ENCODE measurements at regions not wholly inside any gene's neighbourhood (a gene's known extent, or its start where the extent isn't known, plus 50 kb on each side); places are given as distances from the start of the nearest gene placed in this dataset.

GRCh38 chr4:125434136-125434535 lies 119.4 kb downstream of the FAT4 start:
- 83 to 87% methylated on average over 3 of the region's 3 CpGs for WGBS, 2 donors
- peaks cover 0 to 29% (median 10%) of the 10 kb centered on the region in 4 donors for H3K36me3 ChIP-seq (ENCODE audit: control insufficient read depth in 4 of 4, insufficient read depth in 4 of 4, low read length in 4 of 4)
- H3K9me3 ChIP-seq (ENCODE audit: control insufficient read depth in 4 of 4, insufficient read depth in 3 of 4, low read length in 3 of 4) = no peaks in the 10 kb centered on the region
- no peak overlapping the region for H3K27ac ChIP-seq (ENCODE audit: low read depth in 1 of 2, low read length in 1 of 2)
- peak in 2 of 3 donors; percentile 40 to 41 for DNase-seq
- no peak for TF ChIP-seq CTCF (IDR thresholded peaks at IDR 0.05; ENCODE audit: control extremely low read depth, extremely low read depth)
- ATAC-seq (ENCODE audit: insufficient read depth, low FRiP score) = no peak
- no peak overlapping the region for H3K9ac ChIP-seq (ENCODE audit: insufficient read depth in 1 of 2, low read length in 2 of 2)
- no peak overlapping the region for H3K4me3 ChIP-seq
- H3K4me1 ChIP-seq (ENCODE audit: control insufficient read depth in 5 of 5, insufficient read depth in 5 of 5, low read length in 5 of 5) = peaks cover 0 to 42% (median 3%) of the 10 kb centered on the region in 5 donors
- no peaks in the 10 kb centered on the region for H3K27me3 ChIP-seq (ENCODE audit: control insufficient read depth in 3 of 3, insufficient read depth in 3 of 3, low read length in 2 of 3)

DNA sequence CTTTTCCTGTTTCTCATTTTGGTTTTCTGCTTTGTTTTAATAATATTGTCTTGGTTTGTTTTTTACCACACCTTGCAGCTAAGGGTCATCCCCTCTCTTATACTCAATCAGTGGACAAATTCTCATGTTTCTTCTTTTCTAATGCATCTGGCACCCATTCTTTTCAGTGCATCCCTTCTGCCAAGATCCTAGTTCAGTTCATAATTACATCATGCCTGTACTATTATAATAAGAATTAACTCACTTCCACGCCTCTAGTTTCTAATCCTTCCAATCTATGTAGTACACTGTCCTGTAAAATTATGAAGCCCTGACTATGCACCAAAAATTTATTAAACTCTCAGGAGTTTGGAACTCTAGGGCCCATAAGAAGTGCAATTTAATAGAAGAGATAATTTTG lies 126.1 kb downstream of the FAT4 start:
- Histone ChIP-seq H3K4me3 (no peak overlapping the region), H3K9me3 (ENCODE audit: control insufficient read depth in 4 of 4, insufficient read depth in 3 of 4, low read length in 3 of 4) (no peaks in the 10 kb centered on the region), H3K4me1 (ENCODE audit: control insufficient read depth in 5 of 5, insufficient read depth in 5 of 5, low read length in 5 of 5) (peaks cover 0 to 2% (median 0%) of the 10 kb centered on the region in 5 donors), H3K27me3 (ENCODE audit: control insufficient read depth in 3 of 3, insufficient read depth in 3 of 3, low read length in 2 of 3) (no peaks in the 10 kb centered on the region), H3K9ac (ENCODE audit: insufficient read depth in 1 of 2, low read length in 2 of 2) (no peak overlapping the region), H3K36me3 (ENCODE audit: control insufficient read depth in 4 of 4, insufficient read depth in 4 of 4, low read length in 4 of 4) (peaks cover 0 to 24% (median 7%) of the 10 kb centered on the region in 4 donors), H3K27ac (ENCODE audit: low read depth in 1 of 2, low read length in 1 of 2) (no peak overlapping the region)
- no peak for DNase-seq
- WGBS, 2 donors = 82 to 83% methylated on average over 1 of the region's 1 CpG
- ATAC-seq (ENCODE audit: insufficient read depth, low FRiP score) = no peak
- no peak for TF ChIP-seq CTCF (IDR thresholded peaks at IDR 0.05; ENCODE audit: control extremely low read depth, extremely low read depth)

DNA sequence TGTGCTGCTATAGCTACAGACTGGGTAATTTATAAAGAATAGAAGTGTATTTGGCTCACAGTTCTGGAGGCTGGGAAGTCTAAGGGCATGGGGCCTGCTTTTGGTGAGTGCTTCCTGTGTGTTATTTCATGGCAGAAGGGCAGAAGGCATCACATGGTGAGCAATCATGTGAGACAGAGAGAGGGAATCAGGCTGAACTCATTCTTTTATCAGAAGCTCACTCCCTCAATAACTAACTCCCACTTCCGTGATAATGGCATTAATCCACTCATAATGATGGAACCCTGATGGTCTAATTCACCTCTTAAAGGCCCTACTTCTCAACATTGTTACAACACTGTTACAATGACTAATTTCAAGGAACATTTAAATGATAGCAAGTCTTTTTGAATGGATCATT lies 129.4 kb downstream of the FAT4 start:
- Histone ChIP-seq H3K27ac (ENCODE audit: low read depth in 1 of 2, low read length in 1 of 2) (no peak overlapping the region), H3K4me3 (no peak overlapping the region), H3K36me3 (ENCODE audit: control insufficient read depth in 4 of 4, insufficient read depth in 4 of 4, low read length in 4 of 4) (peaks cover 0 to 25% (median 17%) of the 10 kb centered on the region in 4 donors), H3K27me3 (ENCODE audit: control insufficient read depth in 3 of 3, insufficient read depth in 3 of 3, low read length in 2 of 3) (no peaks in the 10 kb centered on the region), H3K9ac (ENCODE audit: insufficient read depth in 1 of 2, low read length in 2 of 2) (no peak overlapping the region), H3K4me1 (ENCODE audit: control insufficient read depth in 5 of 5, insufficient read depth in 5 of 5, low read length in 5 of 5) (peaks cover 0 to 2% (median 0%) of the 10 kb centered on the region in 5 donors), H3K9me3 (ENCODE audit: control insufficient read depth in 4 of 4, insufficient read depth in 3 of 4, low read length in 3 of 4) (no peaks in the 10 kb centered on the region)
- TF ChIP-seq CTCF (IDR thresholded peaks at IDR 0.05; ENCODE audit: control extremely low read depth, extremely low read depth) = no peak
- ATAC-seq (ENCODE audit: insufficient read depth, low FRiP score) (no peak), DNase-seq (no peak)
- 86 to 92% methylated on average over 1 of the region's 1 CpG for WGBS, 2 donors

GRCh38 chr4:125445525-125445924 lies 130.8 kb downstream of the FAT4 start:
- ATAC-seq (ENCODE audit: insufficient read depth, low FRiP score) (no peak), DNase-seq (no peak)
- peaks cover 0 to 38% (median 29%) of the 10 kb centered on the region in 4 donors for H3K36me3 ChIP-seq (ENCODE audit: control insufficient read depth in 4 of 4, insufficient read depth in 4 of 4, low read length in 4 of 4)
- H3K4me1 ChIP-seq (ENCODE audit: control insufficient read depth in 5 of 5, insufficient read depth in 5 of 5, low read length in 5 of 5) = peaks cover 0 to 2% (median 0%) of the 10 kb centered on the region in 5 donors
- H3K4me3 ChIP-seq = no peak overlapping the region
- no peaks in the 10 kb centered on the region for H3K9me3 ChIP-seq (ENCODE audit: control insufficient read depth in 4 of 4, insufficient read depth in 3 of 4, low read length in 3 of 4)
- no peak overlapping the region for H3K27ac ChIP-seq (ENCODE audit: low read depth in 1 of 2, low read length in 1 of 2)
- TF ChIP-seq CTCF (IDR thresholded peaks at IDR 0.05; ENCODE audit: control extremely low read depth, extremely low read depth) = no peak
- H3K9ac ChIP-seq (ENCODE audit: insufficient read depth in 1 of 2, low read length in 2 of 2) = no peak overlapping the region
- H3K27me3 ChIP-seq (ENCODE audit: control insufficient read depth in 3 of 3, insufficient read depth in 3 of 3, low read length in 2 of 3) = no peaks in the 10 kb centered on the region
- 91 to 94% methylated on average over 1 of the region's 1 CpG for WGBS, 2 donors

All from lung (tissue), 11 donors.